ENCODE measurements at regions not wholly inside any gene's neighbourhood (a gene's known extent, or its start where the extent isn't known, plus 50 kb on each side); places are given as distances from the start of the nearest gene placed in this dataset.
"Not testable (repeated sequence)": the region's sequence is repeated elsewhere in the genome, so short reads cannot be mapped to it uniquely, and the experiment has no call there.

DNA sequence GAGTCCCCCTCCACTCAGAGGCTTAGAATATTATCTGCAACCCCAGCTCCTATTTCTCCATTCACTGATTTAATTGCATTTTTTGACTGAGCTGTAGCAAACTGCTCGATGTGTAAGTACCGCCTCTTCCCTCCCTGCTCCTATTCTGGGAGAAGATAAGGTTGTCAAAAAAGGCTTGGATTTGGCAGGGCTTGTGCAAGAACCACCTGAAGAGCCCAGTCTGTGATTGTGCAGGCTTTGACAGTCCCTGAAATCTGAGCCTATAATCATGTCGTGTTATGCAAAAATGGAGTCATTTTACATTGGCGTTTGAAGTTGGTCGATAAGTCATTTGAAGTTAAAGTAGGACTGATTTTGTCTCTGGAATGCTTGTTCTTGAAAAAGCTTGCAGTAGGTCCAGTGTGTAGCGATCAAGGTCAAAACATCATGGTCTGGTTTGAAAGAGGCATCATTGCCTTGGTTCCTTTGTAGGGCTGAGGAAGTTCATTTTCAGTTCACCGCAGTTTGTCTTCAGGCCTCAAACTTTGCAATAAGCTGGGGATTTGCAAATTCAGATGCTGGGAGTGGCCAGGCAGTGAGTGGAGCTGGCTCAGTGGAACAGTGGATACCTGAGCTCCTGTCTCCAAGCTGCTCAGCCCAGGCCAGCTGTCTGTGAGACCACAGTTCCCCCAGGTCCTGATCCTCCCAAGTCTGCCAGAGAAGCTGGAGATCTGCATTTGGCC is 68.8 kb downstream of the KATNIP start:
- no peak overlapping the region for H3K4me3 ChIP-seq (ENCODE audit: low read depth, low read length)
- TF ChIP-seq, protein P1, sequence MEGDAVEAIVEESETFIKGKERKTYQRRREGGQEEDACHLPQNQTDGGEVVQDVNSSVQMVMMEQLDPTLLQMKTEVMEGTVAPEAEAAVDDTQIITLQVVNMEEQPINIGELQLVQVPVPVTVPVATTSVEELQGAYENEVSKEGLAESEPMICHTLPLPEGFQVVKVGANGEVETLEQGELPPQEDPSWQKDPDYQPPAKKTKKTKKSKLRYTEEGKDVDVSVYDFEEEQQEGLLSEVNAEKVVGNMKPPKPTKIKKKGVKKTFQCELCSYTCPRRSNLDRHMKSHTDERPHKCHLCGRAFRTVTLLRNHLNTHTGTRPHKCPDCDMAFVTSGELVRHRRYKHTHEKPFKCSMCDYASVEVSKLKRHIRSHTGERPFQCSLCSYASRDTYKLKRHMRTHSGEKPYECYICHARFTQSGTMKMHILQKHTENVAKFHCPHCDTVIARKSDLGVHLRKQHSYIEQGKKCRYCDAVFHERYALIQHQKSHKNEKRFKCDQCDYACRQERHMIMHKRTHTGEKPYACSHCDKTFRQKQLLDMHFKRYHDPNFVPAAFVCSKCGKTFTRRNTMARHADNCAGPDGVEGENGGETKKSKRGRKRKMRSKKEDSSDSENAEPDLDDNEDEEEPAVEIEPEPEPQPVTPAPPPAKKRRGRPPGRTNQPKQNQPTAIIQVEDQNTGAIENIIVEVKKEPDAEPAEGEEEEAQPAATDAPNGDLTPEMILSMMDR (IDR thresholded peaks at IDR 0.05; ENCODE audit: low read depth, low read length, missing control alignments): no peak
- no peak for DNase-seq (ENCODE audit: low read depth)

DNA sequence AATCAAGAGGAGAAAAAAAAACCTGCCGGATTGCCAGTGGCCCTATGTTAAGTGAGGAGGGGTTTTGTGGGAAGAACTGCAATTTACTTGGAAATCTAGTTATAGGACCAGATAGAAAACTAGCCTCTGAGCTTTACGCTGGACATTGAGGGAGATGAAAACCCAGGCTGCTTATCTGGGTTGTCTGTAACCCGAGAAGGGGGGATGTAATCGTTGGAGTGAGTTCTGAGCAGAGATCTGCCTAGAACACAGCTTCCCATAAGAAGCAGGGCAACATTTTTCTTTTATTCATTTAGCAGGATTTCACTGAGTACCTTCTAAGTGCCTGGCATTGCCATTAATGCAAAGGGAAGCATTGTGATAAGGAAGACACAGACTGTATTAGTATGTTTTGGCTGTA is 70.6 kb downstream of the KATNIP start:
- no peak overlapping the region for H3K4me3 ChIP-seq (ENCODE audit: low read depth, low read length)
- TF ChIP-seq, protein P1 (IDR thresholded peaks at IDR 0.05; ENCODE audit: low read depth, low read length, missing control alignments): no peak
- DNase-seq (ENCODE audit: low read depth): no peak

DNA sequence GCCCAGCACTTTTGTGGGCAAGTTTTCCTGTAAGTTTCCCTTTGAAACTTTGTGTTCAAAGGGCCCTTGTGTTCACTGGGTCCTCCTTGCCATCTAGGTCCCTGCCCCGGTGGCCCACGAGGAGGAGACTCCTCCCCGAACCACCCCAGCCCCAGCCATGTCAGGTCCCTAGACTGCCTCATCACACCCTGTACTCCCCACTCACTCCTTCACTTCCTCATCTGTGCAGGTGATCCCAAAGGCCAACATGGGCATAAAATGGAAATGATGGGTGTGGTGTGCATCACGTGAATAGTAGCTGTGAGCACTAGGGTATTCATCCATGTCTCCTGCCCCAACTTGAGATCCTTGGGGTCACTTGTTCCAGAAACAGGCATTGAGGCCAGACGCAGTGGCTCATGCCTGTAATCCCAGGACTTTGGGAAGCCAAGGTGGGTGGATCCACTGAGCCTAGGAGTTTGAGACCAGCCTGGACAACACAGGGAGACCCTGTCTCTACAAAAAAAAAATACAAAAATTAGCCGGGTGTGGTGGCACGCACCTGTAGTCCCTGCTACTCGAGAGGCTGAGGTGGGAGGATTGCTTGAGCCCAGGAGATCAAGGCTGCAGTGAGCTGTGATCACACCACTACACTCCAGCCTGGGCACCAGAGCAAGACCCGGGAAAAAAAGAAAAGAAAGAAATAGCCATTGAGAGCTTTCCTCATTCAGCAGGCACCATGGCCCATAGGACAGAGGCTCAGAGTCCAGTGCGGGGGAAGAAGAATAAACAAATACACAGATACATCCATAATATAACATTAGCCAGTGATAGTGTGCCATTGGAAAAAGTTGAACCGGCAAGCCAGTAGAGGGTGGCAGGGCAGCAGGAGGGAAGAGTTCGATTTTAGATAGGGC is 74.5 kb downstream of the KATNIP start:
- TF ChIP-seq, protein P1 (IDR thresholded peaks at IDR 0.05; ENCODE audit: low read depth, low read length, missing control alignments): no peak
- H3K4me3 ChIP-seq (ENCODE audit: low read depth, low read length): no peak overlapping the region
- DNase-seq (ENCODE audit: low read depth): no peak

DNA sequence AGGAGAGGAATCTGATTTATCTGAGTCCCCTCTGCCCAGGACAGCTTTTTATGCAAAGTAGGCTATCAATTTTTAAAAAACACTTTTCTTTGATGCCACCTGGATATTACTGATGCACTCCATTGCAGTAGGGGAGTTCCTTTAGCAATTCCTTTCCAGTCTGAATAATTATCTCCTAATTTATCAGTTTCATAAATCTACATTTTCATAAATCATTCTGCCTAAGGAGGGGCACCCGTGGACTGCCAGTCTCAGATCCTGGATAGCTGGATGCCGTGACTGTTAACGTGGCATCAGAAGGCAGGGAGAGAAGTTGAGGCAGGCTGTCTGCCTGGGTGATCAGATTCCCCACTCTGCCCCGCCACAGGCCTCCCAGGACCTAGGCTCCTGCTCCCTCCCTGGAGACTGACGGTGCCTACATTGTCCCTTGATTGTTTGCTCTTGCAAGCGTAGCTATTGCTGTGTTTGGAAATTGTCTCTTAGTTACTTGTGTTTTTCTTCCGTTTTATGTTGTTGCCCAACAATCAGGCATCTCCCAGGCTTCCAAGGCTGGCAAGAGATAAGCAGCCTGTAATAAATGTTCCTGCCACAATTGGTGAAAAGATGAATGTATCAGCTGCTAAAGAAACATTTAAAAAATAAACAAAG is 75.2 kb downstream of the KATNIP start:
- no peak overlapping the region for H3K4me3 ChIP-seq (ENCODE audit: low read depth, low read length)
- DNase-seq (ENCODE audit: low read depth): no peak
- TF ChIP-seq, protein P1 (IDR thresholded peaks at IDR 0.05; ENCODE audit: low read depth, low read length, missing control alignments): no peak

DNA sequence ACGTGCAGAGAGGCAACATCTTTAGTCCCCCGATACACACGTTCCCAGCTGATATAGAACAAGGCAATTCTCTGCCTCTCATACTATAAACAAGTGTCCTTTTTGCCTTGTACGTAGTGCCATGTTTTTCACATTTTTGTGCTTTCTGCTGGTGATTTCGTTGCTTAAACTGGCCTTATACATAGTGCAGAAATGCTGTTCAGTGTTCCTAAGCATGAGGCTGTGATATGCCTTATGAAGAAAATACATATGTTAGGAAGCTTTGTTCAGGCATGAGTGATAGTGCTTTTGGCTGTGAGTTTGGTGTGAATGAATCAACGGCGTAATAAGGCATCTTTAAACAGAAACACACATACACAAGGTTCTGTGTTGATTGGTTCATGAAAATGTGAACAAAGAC is 77.2 kb downstream of the KATNIP start:
- DNase-seq (ENCODE audit: low read depth): no peak
- no peak overlapping the region for H3K4me3 ChIP-seq (ENCODE audit: low read depth, low read length)
- TF ChIP-seq, protein P1 (IDR thresholded peaks at IDR 0.05; ENCODE audit: low read depth, low read length, missing control alignments): no peak

DNA sequence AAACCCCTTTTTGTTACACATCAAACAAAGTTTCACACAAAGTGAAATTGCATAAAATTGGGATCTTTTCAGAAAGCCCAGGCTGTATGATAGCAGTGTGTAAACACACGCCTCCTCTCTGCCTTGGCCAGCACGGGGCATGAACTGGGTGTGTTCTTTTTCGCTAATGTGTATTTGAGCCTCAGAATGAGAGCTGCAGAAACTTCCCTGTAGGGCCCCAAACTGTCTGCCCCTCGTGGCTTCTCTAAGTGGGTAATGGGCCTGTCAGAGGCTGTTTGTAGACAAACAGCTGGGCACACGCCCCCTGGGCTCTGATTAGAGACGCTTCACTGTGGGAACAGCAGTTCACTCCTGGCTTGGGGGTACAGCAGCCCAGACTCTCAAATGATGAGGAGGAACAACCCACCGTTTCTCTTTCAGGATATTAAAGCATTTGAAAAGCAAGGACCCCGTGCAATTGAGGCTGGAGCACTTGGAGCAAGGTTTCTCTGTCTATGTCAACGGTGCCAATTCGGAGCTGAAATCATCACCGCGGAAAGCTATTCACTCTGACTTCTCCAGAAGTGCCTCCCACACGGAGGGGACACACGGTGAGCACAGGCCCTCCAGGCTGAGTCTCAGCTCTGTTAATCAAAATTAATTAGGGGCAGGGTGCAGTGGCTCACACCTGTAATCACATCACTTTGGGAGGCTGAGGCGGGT is 78.4 kb downstream of the KATNIP start:
- H3K4me3 ChIP-seq (ENCODE audit: low read depth, low read length): no peak overlapping the region
- TF ChIP-seq, protein P1 (IDR thresholded peaks at IDR 0.05; ENCODE audit: low read depth, low read length, missing control alignments): no peak
- DNase-seq (ENCODE audit: low read depth): no peak

DNA sequence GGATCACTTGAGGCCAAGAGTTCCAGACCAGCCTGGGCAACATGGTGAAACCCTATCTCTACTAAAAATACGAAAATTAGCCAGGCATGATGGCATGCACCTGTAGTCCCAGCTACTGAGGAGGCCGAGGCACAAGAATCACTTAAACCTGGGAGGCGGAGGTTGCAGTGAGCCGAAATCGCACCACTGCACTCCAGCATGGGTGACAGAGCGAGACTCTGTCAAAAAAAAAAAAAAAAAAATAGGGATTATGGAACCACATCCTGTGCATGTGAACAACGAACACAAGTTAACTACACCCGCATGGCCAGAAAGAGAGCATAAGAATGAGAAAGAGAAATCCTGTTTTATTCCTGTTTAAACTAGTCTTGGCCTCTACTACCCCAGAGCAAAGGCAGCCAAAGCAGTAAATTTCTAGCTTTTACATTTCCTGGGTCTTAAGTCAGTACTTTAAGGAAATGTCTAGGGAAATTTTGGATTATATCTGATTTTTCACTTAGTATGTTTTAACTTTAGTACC is 79.1 kb downstream of the KATNIP start:
- not testable (repeated sequence) for H3K4me3 ChIP-seq (ENCODE audit: low read depth, low read length); DNase-seq (ENCODE audit: low read depth)

Measured in GM12864 (cell line).